Activated CD8-positive, alpha-beta memory T cell treated with anti-CD3 and anti-CD28 coated beads, Interleukin-2, amount 10 ng/mL, durations not matched to agents 7 days and 5 days (primary cell): ENCODE measurements at regions not wholly inside any gene's neighbourhood (a gene's known extent, or its start where the extent isn't known, plus 50 kb on each side); places are given as distances from the start of the nearest gene placed in this dataset.

Experiments used
- ATAC-seq: fragments of 150-1000 bp; cut with Tn5 transposase; one replicate; pipeline ENCODE4 v1.10.0; 2021; ENCODE audit warnings: moderate library complexity
- CTCF ChIA-PET: fragments of 350-600 bp; sonication (Branson Sonifier 250); formaldehyde crosslinking; loops from one replicate; lab custom pipeline; 2021; ENCODE audit warnings: antibody characterized with exemption; lab: Charles Lee
- DNase-seq: peaks from one replicate; pipeline ENCODE4 v3.0.0-alpha.2; 2020
- H3K27ac Mint-ChIP-seq: one replicate; pipeline ENCODE4 v1.8.0; 2021; ENCODE audit warnings: mild to moderate bottlenecking, mixed read lengths
- H3K27me3 Mint-ChIP-seq: one replicate; pipeline ENCODE4 v1.8.0; 2021; ENCODE audit warnings: mixed read lengths
- H3K36me3 Mint-ChIP-seq: one replicate; pipeline ENCODE4 v1.8.0; 2021; ENCODE audit warnings: mild to moderate bottlenecking, mixed read lengths
- H3K4me1 Mint-ChIP-seq: one replicate; pipeline ENCODE4 v1.8.0; 2021; ENCODE audit warnings: mixed read lengths
- H3K4me3 Mint-ChIP-seq: one replicate; pipeline ENCODE4 v1.8.0; 2021; ENCODE audit warnings: mild to moderate bottlenecking, moderate library complexity, mixed read lengths
- H3K9me3 Mint-ChIP-seq: one replicate; pipeline ENCODE4 v1.8.0; 2022; ENCODE audit warnings: low read depth, mixed read lengths

DNA sequence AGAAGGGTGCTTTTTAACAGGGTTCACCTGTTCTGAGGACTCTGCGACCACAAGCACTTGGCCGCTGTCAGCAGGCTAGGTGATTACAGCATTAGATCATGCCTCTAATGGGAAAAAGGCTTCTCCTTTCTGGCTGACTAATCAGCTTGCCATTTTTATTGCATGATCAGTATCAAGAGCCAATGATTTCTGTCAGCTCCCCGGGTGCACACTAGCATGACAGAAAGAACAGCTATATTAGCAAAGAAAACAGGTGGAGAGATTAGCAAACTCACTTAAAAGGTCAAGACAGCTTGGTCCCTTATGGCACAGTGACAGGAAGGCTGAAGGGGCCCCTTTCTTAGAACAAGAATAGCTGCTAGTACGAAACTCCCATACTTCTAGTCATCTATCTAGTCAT lies 170.0 kb downstream of the SMIM20 start:
- no peaks in the 10 kb centered on the region for H3K27me3 Mint-ChIP-seq
- ATAC-seq = no peak
- H3K9me3 Mint-ChIP-seq = peaks cover 5% of the 10 kb centered on the region
- no peak overlapping the region for H3K4me3 Mint-ChIP-seq
- CTCF ChIA-PET = interaction anchor here (0.8 to 2.7 kb wide), 12 partner anchors 8 to 246 kb away, joined by 3 to 13 read pairs (median 6); no protein-coding TSS in a partner anchor
- peaks cover 7% of the 10 kb centered on the region for H3K36me3 Mint-ChIP-seq
- no peak for DNase-seq
- H3K27ac Mint-ChIP-seq = peak overlapping the region; percentile 64
- H3K4me1 Mint-ChIP-seq = peaks cover 68% of the 10 kb centered on the region

DNA sequence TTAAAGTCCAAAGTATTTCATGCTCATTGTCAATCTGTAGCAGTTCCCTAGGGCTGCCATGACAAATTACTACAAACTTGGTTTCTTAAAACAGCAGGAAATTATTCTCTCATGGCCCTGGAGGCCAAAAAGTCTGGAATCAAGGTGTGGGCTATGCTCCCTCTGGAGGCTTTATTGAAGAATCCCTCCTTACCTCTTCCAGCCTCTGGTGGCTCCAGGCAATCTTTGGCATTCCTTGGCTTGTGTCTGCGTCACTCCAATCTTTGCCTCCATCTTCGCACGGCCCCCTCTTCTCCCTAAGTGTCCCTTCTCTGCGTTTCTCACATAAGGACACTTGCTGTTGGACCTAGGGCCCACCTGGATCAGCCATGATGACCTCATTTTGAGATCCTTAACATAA lies 170.4 kb downstream of the SMIM20 start:
- no peak for DNase-seq
- Mint-ChIP-seq H3K36me3 (peaks cover 6% of the 10 kb centered on the region), H3K4me1 (peaks cover 70% of the 10 kb centered on the region), H3K4me3 (no peak overlapping the region), H3K27ac (peak overlapping the region; percentile 17), H3K27me3 (no peaks in the 10 kb centered on the region), H3K9me3 (peaks cover 5% of the 10 kb centered on the region)
- ATAC-seq = no peak
- CTCF ChIA-PET = interaction anchor here (1.7 to 2.7 kb wide), 6 partner anchors 9 to 241 kb away, joined by 5 to 11 read pairs (median 7); no protein-coding TSS in a partner anchor

DNA sequence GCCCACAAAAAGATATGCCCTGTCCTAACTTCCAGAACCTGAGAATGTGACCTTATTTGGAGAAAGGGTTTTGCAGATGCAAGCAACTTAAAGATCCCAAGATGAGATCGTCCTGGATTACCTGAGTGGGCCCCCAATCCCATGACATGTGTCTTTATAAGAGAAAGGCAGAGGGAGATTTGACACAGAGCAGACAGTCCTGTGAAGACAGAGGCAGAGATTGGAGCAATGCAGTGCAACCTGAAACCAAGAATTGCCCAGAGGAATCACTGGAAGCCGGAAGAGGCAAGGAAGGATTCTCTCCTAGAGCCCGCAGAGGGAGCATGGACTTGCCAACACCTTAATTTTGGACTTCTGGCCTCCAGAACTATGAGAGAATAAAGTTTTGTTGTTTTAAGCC lies 171.5 kb downstream of the SMIM20 start:
- CTCF ChIA-PET = interaction anchor here (1.0 to 2.7 kb wide), 2 partner anchors 10 to 122 kb away, joined by 3 to 11 read pairs; no protein-coding TSS in a partner anchor

DNA sequence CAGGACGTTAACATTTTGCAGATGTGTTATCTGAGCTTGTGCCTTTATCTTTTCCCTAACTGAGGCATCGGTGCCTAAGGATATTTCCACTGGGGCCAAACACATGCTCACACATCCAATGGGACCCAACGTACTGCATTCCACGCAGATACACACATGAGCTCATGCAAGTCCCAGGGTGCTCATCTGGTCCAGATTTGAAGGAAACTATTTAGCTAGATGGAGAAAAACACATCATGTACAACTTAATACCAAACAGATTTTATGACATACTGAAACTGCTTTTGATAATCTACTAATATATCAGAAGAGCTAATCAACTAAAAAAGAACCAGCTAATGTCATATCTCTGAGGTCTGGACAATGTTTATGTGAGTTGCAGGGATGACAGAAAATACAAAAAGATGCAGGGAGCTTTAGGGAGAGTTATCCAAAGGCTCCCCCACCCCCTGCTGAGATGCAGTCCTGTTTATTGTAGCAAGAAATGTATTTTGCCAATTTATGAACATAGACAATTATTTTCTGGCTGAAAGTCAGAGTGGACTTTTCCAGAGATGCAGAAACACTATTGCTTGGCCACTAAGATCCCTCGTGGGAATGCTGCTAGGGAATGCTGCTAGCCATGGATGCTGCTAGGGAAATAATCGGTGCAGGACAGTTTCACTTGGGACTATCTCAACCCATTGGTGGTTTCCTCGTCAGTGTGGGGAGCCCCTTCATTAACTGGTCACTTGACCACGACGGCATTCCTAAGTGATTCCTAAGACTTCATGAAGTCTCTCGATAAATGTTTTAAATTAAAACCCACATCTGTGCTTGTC lies 172.8 kb downstream of the SMIM20 start:
- Mint-ChIP-seq H3K4me3 (no peak overlapping the region), H3K36me3 (peaks cover 16% of the 10 kb centered on the region), H3K27me3 (no peaks in the 10 kb centered on the region), H3K4me1 (peaks cover 51% of the 10 kb centered on the region), H3K27ac (no peak overlapping the region), H3K9me3 (peaks cover 4% of the 10 kb centered on the region)
- CTCF ChIA-PET = interaction anchor here (1.1 to 2.0 kb wide), 3 partner anchors 10 to 75 kb away, joined by 3 to 6 read pairs (median 3); no protein-coding TSS in a partner anchor
- ATAC-seq (no peak), DNase-seq (no peak)

More for the DNA sequence above, 171.5 kb downstream of the SMIM20 start:
- no peak overlapping the region for H3K27ac Mint-ChIP-seq
- H3K4me3 Mint-ChIP-seq = no peak overlapping the region
- peaks cover 9% of the 10 kb centered on the region for H3K36me3 Mint-ChIP-seq
- peaks cover 64% of the 10 kb centered on the region for H3K4me1 Mint-ChIP-seq
- ATAC-seq (no peak), DNase-seq (no peak)
- peaks cover 2% of the 10 kb centered on the region for H3K9me3 Mint-ChIP-seq
- H3K27me3 Mint-ChIP-seq = no peaks in the 10 kb centered on the region

DNA sequence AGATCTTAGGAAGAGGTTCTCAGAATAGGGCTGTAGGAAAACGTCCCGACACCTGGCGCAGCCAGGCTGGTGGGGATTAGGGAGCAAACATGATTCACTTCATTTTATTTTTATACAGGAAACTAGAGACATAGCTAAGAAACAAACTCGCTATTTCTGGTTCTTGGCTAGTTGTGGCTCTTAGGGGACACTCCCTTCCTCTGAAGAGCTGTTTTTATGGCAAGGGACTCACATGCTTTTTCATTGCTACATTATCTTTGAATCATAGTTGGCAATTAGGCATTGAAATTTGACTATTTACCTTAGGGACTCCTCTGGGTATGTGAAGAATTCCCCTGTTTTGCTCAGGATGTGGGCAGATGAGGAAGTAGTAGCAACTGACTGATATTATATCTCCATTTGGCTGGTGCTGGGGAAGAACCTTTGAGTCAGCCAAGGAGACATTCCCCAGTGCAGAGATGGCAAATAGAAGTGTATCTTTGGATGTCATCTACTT lies 174.5 kb downstream of the SMIM20 start:
- ATAC-seq (peak; percentile 66), DNase-seq (no peak)
- H3K27ac Mint-ChIP-seq = peak overlapping the region; percentile 67
- H3K27me3 Mint-ChIP-seq = no peaks in the 10 kb centered on the region
- H3K4me3 Mint-ChIP-seq = peak overlapping the region; percentile 28
- H3K36me3 Mint-ChIP-seq = peaks cover 20% of the 10 kb centered on the region
- CTCF ChIA-PET = interaction anchor here (1.0 to 1.2 kb wide), 3 partner anchors 15 to 322 kb away, joined by 3 to 4 read pairs (median 3); no protein-coding TSS in a partner anchor
- peaks cover 45% of the 10 kb centered on the region for H3K4me1 Mint-ChIP-seq
- H3K9me3 Mint-ChIP-seq = peaks cover 4% of the 10 kb centered on the region

DNA sequence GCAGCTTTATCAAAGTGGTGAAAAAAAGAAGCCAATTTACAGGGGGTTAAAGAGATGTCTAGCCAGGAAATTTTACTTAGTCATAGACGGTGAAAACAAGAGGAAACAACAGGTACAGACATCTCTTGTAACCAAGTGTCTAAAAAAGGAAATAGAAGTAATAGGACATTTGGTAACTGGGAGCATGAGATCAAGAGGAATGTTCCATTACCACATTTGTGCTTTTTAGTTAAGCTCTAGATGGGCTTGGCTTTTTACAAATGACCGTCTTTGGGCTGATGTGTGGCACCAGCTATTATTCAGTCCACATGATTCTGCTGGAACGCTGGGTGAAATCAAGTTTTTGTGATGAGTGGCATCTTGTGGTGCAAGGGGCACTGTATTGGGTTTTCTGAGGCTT lies 179.5 kb downstream of the SMIM20 start:
- Mint-ChIP-seq H3K9me3 (peaks cover 30% of the 10 kb centered on the region), H3K27ac (no peak overlapping the region), H3K4me1 (peaks cover 18% of the 10 kb centered on the region), H3K4me3 (no peak overlapping the region), H3K36me3 (peaks cover 40% of the 10 kb centered on the region), H3K27me3 (no peaks in the 10 kb centered on the region)
- no peak for DNase-seq
- no peak for ATAC-seq
- CTCF ChIA-PET = interaction anchor here (1.6 to 2.7 kb wide), 2 partner anchors 11 to 232 kb away, joined by 4 to 8 read pairs; no protein-coding TSS in a partner anchor

DNA sequence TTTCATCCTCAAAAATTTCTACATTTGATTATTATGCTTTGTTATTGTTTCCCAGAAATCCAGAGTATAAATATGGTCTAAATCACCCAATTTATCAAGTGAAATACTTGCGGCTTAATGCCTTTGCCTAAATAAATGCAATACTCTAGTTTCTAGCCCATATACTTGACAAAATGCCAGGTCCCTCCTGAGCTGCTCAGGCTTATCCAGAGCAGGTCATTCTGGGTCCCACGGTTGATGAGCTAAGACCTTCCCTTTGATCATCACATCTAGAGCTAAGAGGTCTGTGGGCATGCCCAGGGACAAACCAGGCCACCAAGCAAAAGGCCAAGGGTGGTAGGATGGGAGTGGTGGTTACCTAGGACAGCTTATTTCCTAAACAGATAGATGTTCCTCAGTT lies 180.1 kb downstream of the SMIM20 start:
- no peak for ATAC-seq
- H3K4me1 Mint-ChIP-seq = peaks cover 14% of the 10 kb centered on the region
- H3K27me3 Mint-ChIP-seq = no peaks in the 10 kb centered on the region
- no peak overlapping the region for H3K4me3 Mint-ChIP-seq
- peaks cover 35% of the 10 kb centered on the region for H3K9me3 Mint-ChIP-seq
- CTCF ChIA-PET = no interaction called here
- peaks cover 44% of the 10 kb centered on the region for H3K36me3 Mint-ChIP-seq
- no peak for DNase-seq
- H3K27ac Mint-ChIP-seq = no peak overlapping the region

DNA sequence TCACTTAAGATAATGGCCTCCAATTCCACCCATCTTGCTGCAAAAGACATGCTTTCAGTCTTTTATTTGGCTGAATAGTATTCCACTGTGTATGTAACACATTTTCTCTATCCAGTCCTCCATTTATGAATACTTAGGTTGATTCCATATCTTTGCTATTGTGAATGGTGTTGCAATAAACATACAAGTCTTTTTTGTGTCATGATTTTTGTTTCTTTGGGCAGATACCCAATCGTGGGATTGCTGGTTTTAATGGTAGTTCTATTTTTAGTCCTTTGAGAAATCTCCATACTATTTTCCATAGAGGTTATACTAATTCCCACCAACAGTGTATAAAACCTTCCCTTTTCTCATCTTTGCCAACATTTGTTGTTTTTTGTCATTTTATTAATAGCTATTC lies 180.9 kb downstream of the SMIM20 start:
- CTCF ChIA-PET = no interaction called here
- H3K9me3 Mint-ChIP-seq = peaks cover 40% of the 10 kb centered on the region
- H3K36me3 Mint-ChIP-seq = peaks cover 50% of the 10 kb centered on the region
- no peaks in the 10 kb centered on the region for H3K27me3 Mint-ChIP-seq
- ATAC-seq (no peak), DNase-seq (no peak)
- H3K4me3 Mint-ChIP-seq = no peak overlapping the region
- H3K27ac Mint-ChIP-seq = no peak overlapping the region
- H3K4me1 Mint-ChIP-seq = peaks cover 13% of the 10 kb centered on the region

DNA sequence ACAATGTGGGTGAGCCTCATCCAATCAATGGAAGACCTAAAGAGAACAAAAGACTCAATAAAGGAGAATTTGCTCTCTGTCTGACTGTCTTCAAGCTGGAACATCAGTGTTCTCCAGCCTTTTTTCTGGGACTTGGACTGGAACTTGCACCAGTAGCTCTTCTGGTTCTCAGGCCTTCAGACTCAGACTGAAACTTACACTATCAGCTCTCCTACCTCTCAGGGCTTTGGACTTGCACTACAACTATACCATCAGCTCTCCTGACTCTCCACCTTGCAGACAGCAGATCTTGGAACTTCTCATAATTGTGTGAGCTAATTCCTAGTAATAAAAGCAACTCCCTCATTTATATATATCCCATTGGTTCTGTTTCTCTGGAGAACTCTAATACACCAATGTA lies 185.9 kb downstream of the SMIM20 start:
- DNase-seq (no peak), ATAC-seq (no peak)
- no peaks in the 10 kb centered on the region for H3K27me3 Mint-ChIP-seq
- no peak overlapping the region for H3K4me3 Mint-ChIP-seq
- H3K4me1 Mint-ChIP-seq = peaks cover 21% of the 10 kb centered on the region
- H3K27ac Mint-ChIP-seq = no peak overlapping the region
- peaks cover 47% of the 10 kb centered on the region for H3K36me3 Mint-ChIP-seq
- H3K9me3 Mint-ChIP-seq = peaks cover 34% of the 10 kb centered on the region
- CTCF ChIA-PET = interaction anchor here (1.4 to 2.1 kb wide), 2 partner anchors 17 to 119 kb away, joined by 3 to 6 read pairs; no protein-coding TSS in a partner anchor

DNA sequence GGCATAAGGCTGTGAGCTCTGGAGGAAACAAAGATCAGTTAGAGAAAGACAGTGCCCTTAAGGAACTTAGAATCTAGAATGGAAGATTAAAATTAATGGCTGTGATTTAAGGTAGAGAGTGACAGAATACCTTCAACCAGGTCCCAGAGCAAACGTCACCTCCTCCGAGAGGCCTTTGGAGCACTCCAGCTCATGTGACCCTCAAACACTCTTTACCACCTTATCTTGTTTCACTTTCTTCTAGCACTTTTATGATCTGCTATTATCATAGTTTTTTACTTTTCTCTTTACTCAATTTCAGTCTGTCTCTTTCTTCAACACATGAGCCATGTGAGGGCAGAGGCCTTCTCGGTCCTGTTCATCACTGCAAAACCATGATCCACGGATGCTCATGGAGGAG lies 187.0 kb downstream of the SMIM20 start:
- Mint-ChIP-seq H3K36me3 (peaks cover 52% of the 10 kb centered on the region), H3K4me1 (peaks cover 22% of the 10 kb centered on the region), H3K27ac (no peak overlapping the region), H3K9me3 (peaks cover 29% of the 10 kb centered on the region), H3K27me3 (no peaks in the 10 kb centered on the region), H3K4me3 (no peak overlapping the region)
- DNase-seq (no peak), ATAC-seq (no peak)
- CTCF ChIA-PET = interaction anchor here (1.4 kb wide), 1 partner anchor 118 kb away, joined by 3 read pairs; no protein-coding TSS in a partner anchor

DNA sequence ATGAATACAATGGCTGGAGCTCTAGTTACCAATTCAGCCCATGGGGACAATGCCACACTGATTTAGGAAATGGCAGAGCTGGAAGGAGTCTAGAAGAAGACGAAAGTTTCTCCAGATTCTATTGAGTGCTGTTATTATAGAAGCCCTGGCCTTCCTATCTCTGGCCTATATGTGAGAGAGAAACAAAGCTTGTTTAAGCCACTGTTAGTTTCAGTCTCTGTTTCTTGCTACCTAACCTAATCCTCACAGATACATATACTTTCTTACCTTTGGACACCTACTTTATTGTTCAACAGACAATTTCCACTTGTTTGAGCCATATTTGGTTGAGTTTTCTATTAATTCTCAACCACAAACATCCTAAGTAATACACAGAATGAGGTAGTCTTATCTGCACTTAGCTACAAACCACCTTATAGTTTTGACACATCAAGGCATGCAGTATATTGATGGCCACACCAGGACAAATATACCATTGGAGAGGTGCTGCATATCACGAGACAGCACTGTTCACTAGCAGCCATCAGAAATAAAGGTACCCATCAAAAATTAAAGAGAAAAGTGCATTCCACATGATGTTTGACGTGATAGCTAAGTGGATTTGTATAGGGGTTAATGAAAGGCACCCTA lies 190.2 kb downstream of the SMIM20 start:
- Mint-ChIP-seq H3K27ac (peak overlapping the region; percentile 54), H3K4me3 (no peak overlapping the region), H3K9me3 (peaks cover 7% of the 10 kb centered on the region), H3K36me3 (peaks cover 32% of the 10 kb centered on the region), H3K27me3 (peaks cover 6% of the 10 kb centered on the region), H3K4me1 (peaks cover 28% of the 10 kb centered on the region)
- CTCF ChIA-PET = interaction anchor here (0.7 to 2.6 kb wide), 8 partner anchors 12 to 82 kb away, joined by 3 to 9 read pairs (median 4); no protein-coding TSS in a partner anchor
- ATAC-seq (peak; percentile 64), DNase-seq (no peak)

DNA sequence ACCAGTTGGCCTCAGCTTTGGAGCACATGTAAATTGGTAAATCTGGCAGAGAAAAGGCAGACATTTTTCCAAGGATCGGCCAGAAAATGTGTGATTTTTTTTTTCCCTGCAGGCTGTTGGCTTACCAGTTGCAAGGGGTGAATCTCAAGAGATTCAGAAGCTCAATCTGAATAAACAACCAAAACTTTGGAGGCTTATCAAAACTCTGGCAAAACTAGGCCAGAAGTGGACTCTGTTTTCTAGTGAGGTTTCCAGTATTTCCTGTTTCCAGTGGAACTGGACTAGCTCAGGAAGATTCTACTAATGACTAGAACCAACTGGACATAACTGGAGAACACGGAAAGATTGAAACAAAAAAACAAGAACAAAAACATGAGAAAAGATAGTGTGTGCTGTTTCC lies 191.3 kb downstream of the SMIM20 start:
- CTCF ChIA-PET = interaction anchor here (1.1 to 2.6 kb wide), 4 partner anchors 13 to 81 kb away, joined by 3 to 9 read pairs (median 3); no protein-coding TSS in a partner anchor
- ATAC-seq (no peak), DNase-seq (no peak)
- Mint-ChIP-seq H3K36me3 (peaks cover 22% of the 10 kb centered on the region), H3K27ac (no peak overlapping the region), H3K9me3 (no peaks in the 10 kb centered on the region), H3K27me3 (peaks cover 6% of the 10 kb centered on the region), H3K4me1 (peaks cover 26% of the 10 kb centered on the region), H3K4me3 (no peak overlapping the region)
